EL (cell line): ENCODE measurements at regions not wholly inside any gene's neighbourhood (a gene's known extent, or its start where the extent isn't known, plus 50 kb on each side); places are given as distances from the start of the nearest gene placed in this dataset.
"Not testable (repeated sequence)": the region's sequence is repeated elsewhere in the genome, so short reads cannot be mapped to it uniquely, and the experiment has no call there.

ENCODE experiments used
- DNase-seq: peaks from one replicate; pipeline ENCODE4 v3.0.0-alpha.2; 2016

- no peak for DNase-seq
Observed at GRCh38 chr9:103407260-103407659, 412.1 kb downstream of the CYLC2 start.

GRCh38 chr9:103410059-103410458 lies 414.9 kb downstream of the CYLC2 start:
- DNase-seq = no peak

- DNase-seq = no peak
Observed at GRCh38 chr9:103427696-103428095, 432.6 kb downstream of the CYLC2 start.

DNA sequence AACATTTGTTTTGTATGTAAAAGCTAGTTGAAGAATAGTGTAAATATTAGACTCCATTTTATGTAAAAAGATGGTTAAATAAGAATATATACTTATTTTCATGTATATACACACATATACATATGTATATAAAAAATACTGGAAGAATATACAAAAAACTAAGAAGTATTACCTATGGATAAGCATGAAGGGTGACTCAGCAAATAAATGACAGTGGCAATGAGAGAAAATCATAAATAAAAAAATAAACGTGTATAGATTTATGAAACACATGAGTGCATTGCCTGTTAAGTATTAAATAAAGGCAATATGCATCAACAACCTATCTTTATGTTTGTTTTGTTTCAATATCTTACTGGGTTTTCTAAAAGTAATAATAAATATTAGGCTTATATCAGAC lies 435.3 kb downstream of the CYLC2 start:
- DNase-seq = no peak

GRCh38 chr9:103431809-103432208 lies 436.7 kb downstream of the CYLC2 start:
- no peak for DNase-seq

- no peak for DNase-seq
Observed at GRCh38 chr9:103444176-103444575, 449.0 kb downstream of the CYLC2 start.

DNA sequence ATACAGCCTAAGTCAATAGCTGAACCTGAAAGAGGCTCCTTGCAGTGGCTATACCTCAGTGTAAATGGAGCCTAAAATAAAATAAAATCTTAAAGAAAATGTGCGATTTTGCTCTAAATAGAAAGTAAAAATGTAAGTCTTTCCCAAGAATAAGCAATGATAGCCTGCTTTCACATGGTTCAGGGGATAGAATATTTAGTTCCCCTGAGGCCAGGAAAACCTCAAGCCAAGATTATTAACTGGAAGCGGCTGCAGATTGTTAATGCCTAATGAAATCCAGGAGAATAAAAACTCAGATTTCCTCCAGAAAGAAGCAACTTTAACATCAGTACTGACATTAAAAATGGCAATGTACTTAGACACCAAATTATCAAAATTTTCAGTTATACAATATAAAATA lies 463.7 kb downstream of the CYLC2 start:
- DNase-seq = no peak

DNA sequence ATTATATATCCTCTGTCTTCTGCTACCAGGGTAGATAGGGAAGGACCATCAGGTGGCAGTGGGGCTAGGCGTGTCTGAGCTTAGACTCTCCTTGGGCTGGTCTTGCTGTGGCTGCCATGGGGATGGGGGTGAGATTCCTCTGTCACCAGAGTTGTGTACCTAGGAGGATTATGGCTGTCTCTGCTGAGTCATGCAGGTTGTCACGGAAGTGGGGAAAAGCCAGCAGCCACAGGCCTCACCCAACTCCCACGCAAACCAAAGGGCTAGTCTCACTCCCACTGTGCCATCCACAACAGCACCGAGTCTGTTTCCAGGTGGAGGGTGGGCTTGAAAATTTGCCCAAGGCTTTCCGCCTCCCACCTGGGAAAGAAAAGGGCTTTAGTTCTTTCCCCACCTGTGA lies 476.1 kb downstream of the CYLC2 start:
- no peak for DNase-seq

GRCh38 chr9:103474156-103474555 lies 479.0 kb downstream of the CYLC2 start:
- DNase-seq = no peak

DNA sequence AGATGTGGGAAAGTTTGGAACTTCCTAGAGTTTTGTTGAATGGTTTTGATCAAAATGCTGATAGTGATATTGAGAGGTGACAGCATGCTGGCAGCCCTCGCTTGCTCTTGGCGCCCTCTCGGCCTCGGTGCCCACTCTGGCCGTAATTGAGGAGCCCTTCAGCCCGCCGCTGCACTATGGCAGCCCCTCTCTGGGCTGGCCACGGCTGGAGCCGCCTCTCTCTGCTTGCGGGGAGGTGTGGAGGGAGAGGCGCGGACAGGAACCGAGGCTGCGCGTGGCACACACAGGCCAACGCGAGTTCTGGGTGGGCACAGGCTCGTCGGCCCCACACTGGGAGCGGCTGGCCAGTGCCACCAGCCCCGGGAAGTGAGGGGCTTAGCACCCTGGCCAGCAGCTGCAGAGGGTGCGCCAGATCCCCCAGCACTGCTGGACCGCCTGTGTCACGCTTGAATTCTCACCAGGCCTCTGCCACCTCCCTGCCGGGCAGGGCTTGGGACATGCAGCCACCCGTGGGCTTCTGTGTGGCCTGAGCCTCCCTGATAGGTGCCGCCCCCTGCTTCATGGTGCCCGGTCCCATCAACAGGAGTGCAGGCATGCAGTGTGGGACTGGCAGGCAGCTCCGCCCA lies 488.5 kb downstream of the CYLC2 start:
- DNase-seq = no peak

DNA sequence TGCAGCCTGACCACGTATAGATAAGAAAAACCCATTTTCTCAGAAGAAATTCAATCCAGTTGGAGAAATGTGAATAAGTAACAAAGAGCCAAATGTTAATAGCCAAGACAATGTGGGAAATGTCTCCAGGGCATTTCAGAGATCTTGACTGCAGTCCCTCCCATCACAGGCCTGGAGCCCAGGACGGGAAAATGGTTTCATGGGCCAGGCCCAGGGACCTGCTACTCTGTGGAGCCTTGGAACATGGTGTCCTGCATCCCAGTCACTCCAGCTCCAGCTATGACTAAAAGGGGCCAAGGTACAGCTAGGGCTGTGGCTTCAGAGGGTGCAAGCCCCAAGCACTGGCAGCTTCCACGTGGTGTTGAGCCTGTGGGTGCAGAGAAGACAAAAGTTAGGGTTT lies 490.0 kb downstream of the CYLC2 start:
- DNase-seq = no peak

GRCh38 chr9:103514767-103515166 lies 519.6 kb downstream of the CYLC2 start:
- no peak for DNase-seq

DNA sequence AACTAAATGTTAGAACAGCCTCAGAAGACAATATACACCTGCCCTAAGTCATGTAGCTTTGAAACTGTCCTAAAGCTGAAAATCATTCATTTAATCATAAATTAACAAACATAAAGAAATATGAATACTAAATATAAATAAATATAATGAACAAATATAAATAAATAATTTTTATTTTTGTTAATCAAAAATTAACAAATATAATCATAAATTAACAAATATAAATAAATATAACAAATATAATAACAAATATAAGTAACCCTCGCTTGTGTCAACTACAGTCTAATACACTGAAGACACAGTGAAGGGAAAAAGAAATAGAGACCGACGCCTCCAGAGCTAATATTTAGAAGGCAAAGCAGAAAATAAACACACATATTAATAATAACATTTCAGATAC lies 527.3 kb downstream of the CYLC2 start:
- no peak for DNase-seq

DNA sequence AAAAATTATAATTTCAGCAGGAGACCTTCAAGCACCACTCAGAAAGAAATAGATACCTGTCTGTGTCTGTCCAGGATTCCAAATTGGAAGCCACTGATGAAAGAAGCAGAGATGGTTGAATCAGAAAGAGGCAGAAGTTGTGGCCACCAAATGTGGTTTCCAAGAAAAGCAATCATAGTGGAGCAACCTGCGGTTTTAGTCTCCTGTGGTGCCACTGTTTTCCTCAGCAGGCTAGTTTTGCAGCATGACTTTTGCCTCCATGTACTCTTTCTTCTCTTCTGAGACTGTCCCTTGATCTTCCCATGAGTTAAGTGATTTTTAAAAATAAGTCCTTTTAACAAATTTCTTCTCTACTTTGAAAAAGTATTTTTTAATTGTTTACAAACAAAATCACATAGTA lies 535.8 kb downstream of the CYLC2 start:
- DNase-seq = no peak

- DNase-seq = no peak
Observed at GRCh38 chr9:103533318-103533717, 538.2 kb downstream of the CYLC2 start.

GRCh38 chr9:103537426-103537825 lies 542.3 kb downstream of the CYLC2 start:
- no peak for DNase-seq

- DNase-seq = no peak
Observed at GRCh38 chr9:103545260-103545659, 548.8 kb upstream of the SMC2 start.

- no peak for DNase-seq
Observed at GRCh38 chr9:103552712-103553111, 541.4 kb upstream of the SMC2 start.

GRCh38 chr9:103574056-103574455 lies 520.1 kb upstream of the SMC2 start:
- DNase-seq = no peak

- DNase-seq = no peak
Observed at GRCh38 chr9:103586721-103587120, 507.4 kb upstream of the SMC2 start.

GRCh38 chr9:103601287-103601686 lies 492.8 kb upstream of the SMC2 start:
- no peak for DNase-seq

DNA sequence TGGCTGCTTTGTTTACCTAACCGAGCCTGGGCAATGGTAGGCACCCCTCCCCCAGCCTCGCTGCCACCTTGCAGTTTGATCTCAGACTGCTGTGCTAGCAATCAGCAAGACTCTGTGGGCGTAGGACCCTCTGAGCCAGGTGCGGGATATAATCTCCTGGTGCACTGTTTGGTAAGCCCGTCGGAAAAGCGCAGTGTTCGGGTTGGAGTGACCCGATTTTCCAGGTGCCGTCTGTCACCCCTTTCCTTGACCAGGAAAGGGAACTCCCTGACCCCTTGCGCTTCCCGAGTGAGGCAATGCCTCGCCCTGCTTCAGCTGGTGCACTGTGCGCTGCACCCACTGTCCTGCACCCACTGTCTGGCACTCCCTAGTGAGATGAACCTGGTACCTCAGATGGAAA lies 482.2 kb upstream of the SMC2 start:
- DNase-seq = not testable (repeated sequence)

GRCh38 chr9:103615994-103616393 lies 478.1 kb upstream of the SMC2 start:
- no peak for DNase-seq

DNA sequence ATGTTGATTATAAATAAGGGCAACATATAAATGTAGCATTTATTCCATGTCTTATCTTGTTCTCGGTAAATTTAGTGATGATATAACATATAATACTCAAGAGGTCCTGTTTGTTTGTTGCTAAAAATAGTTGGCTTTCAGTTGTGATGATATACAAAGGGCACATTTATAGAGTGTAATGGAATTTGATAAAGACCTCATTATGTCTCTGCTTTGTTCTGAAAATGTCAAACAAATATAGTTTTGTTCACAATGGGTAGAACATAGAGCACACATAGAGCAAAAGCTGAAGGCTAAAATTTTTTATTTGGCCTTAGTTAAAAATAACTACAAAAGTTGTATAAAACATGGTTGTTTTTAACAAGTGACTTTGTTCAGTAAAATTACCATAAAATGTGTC lies 477.1 kb upstream of the SMC2 start:
- DNase-seq = no peak

DNA sequence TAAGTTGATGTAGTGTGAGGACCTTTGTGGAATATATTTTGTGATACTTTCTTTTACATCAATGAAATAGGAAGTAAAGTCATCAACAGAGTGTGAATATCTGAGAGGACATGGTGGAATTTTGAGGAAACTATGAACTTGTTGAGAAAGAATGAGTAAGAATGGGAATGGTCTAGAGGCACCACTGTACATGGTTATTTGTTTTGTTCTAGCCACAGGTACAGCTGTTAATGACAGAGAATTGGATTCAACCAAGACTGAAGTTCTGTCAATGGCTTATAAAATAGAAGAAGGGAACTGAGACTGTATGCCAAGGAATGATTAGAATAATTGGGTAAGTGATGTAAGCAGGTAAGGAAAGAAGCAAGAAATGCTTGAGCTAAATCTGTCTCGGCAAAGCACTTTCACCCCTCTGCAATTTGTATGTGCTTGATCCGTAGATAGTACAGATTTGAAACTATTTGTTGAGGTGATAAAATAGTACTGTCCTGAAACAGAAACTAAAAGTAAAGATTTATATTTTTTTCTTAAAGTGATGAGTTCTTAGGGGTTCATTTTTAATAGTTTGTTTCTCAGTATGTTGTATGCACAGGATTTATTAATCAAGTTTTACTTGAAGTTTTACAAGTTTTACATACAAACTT lies 468.8 kb upstream of the SMC2 start:
- no peak for DNase-seq
